ENCODE measurements at regions not wholly inside any gene's neighbourhood (a gene's known extent, or its start where the extent isn't known, plus 50 kb on each side); places are given as distances from the start of the nearest gene placed in this dataset.

GRCh38 chr21:24259241-24259640 is 1348.0 kb downstream of the MRPL39 start:
- TF ChIP-seq CTCF (IDR thresholded peaks at IDR 0.05; ENCODE audit: control extremely low read depth in 1 of 3, insufficient read depth in 1 of 3, low read depth in 1 of 3, low read length in 3 of 3) (no peak), ZNF274 (IDR thresholded peaks at IDR 0.05; ENCODE audit: borderline replicate concordance, extremely low read depth, low read length) (no peak), POLR2AphosphoS5 (IDR thresholded peaks at IDR 0.05; ENCODE audit: low read depth, low read length) (no peak), CBX8 (IDR thresholded peaks at IDR 0.05; ENCODE audit: borderline replicate concordance, low read depth, low read length) (no peak), RFX5 (IDR thresholded peaks at IDR 0.05; ENCODE audit: borderline replicate concordance, low read depth, low read length) (no peak), EZH2 (IDR thresholded peaks at IDR 0.05; ENCODE audit: low read depth, low read length, severe bottlenecking) (no peak), POLR2A (IDR thresholded peaks at IDR 0.05; ENCODE audit: control extremely low read depth in 1 of 2, low read depth in 2 of 2, low read length in 2 of 2) (no peak), SRF (IDR thresholded peaks at IDR 0.05; ENCODE audit: low read depth, low read length) (no peak), JUND (IDR thresholded peaks at IDR 0.05; ENCODE audit: low read length) (no peak)
